AG09309 (cell line): ENCODE measurements at regions not wholly inside any gene's neighbourhood (a gene's known extent, or its start where the extent isn't known, plus 50 kb on each side); places are given as distances from the start of the nearest gene placed in this dataset.

ENCODE experiments used
- DNase-seq: peaks from one replicate; pipeline ENCODE4 v3.0.0-alpha.2; 2010; ENCODE audit warnings: low read depth
- H3K4me3 ChIP-seq: 2 replicates; pipeline ENCODE4 v1.5.1; 2011; ENCODE audit warnings: mild to moderate bottlenecking, low read depth, low read length, moderate library complexity; ENCODE audit not compliant: control insufficient read depth
- CTCF ChIP-seq: IDR thresholded peaks from 2 replicates; pipeline ENCODE4 v1.5.1; 2011; ENCODE audit warnings: mild to moderate bottlenecking, low read depth, low read length, inconsistent platforms; ENCODE audit not compliant: insufficient read depth, control insufficient read depth; ENCODE audit errors: missing control alignments

- H3K4me3 ChIP-seq, result no peak overlapping the region
- no peak for DNase-seq
- no peak for TF ChIP-seq CTCF
Observed at GRCh38 chr2:226618875-226619605, 180.6 kb downstream of the IRS1 start.

- no peak overlapping the region for H3K4me3 ChIP-seq
- no peak for DNase-seq
- TF ChIP-seq CTCF, result no peak
Observed at GRCh38 chr2:226618544-226618874, 181.1 kb downstream of the IRS1 start.

- H3K4me3 ChIP-seq, result no peak overlapping the region
- DNase-seq, result no peak
- TF ChIP-seq CTCF, result no peak
Observed at GRCh38 chr2:226615891-226616290, 183.7 kb downstream of the IRS1 start.

- no peak overlapping the region for H3K4me3 ChIP-seq
- no peak for DNase-seq
- TF ChIP-seq CTCF, result no peak
Observed at GRCh38 chr2:226611944-226612318, 187.7 kb downstream of the IRS1 start.

GRCh38 chr2:226611196-226611943 lies 188.2 kb downstream of the IRS1 start:
- H3K4me3 ChIP-seq, result no peak overlapping the region
- TF ChIP-seq CTCF, result no peak
- no peak for DNase-seq

GRCh38 chr2:226609366-226609765 lies 190.3 kb downstream of the IRS1 start:
- peak; percentile 41 for DNase-seq
- no peak overlapping the region for H3K4me3 ChIP-seq
- TF ChIP-seq CTCF, result no peak
